H1 (cell line): ENCODE measurements at regions not wholly inside any gene's neighbourhood (a gene's known extent, or its start where the extent isn't known, plus 50 kb on each side); places are given as distances from the start of the nearest gene placed in this dataset.

Experiments
- CREB1 ChIP-seq: IDR thresholded peaks from 2 replicates; pipeline ENCODE4 v1.6.1; 2012; ENCODE audit warnings: inconsistent platforms
- POLR2AphosphoS5 ChIP-seq: IDR thresholded peaks from 2 replicates; pipeline ENCODE4 v1.6.1; 2011; ENCODE audit warnings: low read depth, low read length
- RAD21 ChIP-seq, 2 experiments: IDR thresholded peaks in 1 of 2; conservative IDR thresholded peaks in 1 of 2; 2 replicates each; pipeline ENCODE4 v1.6.1; 2011; ENCODE audit warnings: low read depth in 2 of 2, low read length in 2 of 2, improper control_type of control experiment in 1 of 2, inconsistent platforms in 1 of 2, mild to moderate bottlenecking in 1 of 2, moderate library complexity in 1 of 2
- SP2 ChIP-seq: IDR thresholded peaks from 2 replicates; pipeline ENCODE4 v1.6.1; 2012; ENCODE audit warnings: mild to moderate bottlenecking, low read length, inconsistent platforms
- TBP ChIP-seq: IDR thresholded peaks from 2 replicates; pipeline ENCODE4 v1.6.1; 2011; ENCODE audit warnings: low read depth, low read length, improper control_type of control experiment

DNA sequence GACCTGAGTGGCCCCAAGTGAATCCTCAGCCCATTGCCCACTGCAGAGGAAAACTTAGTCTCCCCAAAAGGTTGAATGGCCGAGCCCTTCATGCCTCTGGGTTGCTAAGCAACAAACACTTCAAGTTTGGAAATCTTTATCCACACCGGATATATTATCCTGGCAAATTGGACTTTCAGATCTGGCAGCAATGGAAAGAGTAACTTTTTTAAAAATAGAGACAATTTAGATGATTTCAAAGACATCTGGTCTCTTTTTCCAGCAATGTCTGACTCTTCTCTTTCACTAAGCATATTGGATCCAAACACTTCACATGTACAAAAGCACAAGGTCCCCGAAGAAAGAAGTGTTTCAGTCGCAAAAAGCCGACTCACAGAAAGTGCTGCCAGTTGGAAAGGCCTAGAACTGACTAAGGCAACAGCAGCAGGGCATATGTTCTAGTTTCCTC lies 505.3 kb downstream of the SOX6 start (continued):
- TF ChIP-seq RAD21 (IDR thresholded peaks at IDR 0.05 in 1 of 2, conservative IDR thresholded peaks at IDR 0.05 in 1 of 2; ENCODE audit: low read depth in 2 of 2, low read length in 2 of 2) = no peak
- no peak for TF ChIP-seq CREB1
- no peak for TF ChIP-seq TBP
- TF ChIP-seq SP2 = no peak
- no peak for TF ChIP-seq POLR2AphosphoS5
